HepG2 (cell line): ENCODE measurements at regions not wholly inside any gene's neighbourhood (a gene's known extent, or its start where the extent isn't known, plus 50 kb on each side); places are given as distances from the start of the nearest gene placed in this dataset.

Experiments
- CEBPB ChIP-seq: IDR thresholded peaks from 2 replicates; pipeline ENCODE4 v1.6.1; 2011; ENCODE audit warnings: low read depth, low read length, improper control_type of control experiment, borderline replicate concordance
- EZH2 ChIP-seq: conservative IDR thresholded peaks from 2 replicates; pipeline ENCODE4 v1.6.1; 2012; ENCODE audit warnings: mild to moderate bottlenecking, low read depth, low read length, moderate library complexity
- HNRNPK ChIP-seq: fragments of 200-400 bp; formaldehyde crosslinking; IDR thresholded peaks from 2 replicates; pipeline ENCODE4 v1.6.1; 2018; ENCODE audit warnings: low read length, low read depth, moderate library complexity, mild to moderate bottlenecking; ENCODE audit not compliant: poor library complexity, severe bottlenecking
- MAF1 ChIP-seq: sonication (generic); formaldehyde crosslinking; IDR thresholded peaks from 2 replicates; pipeline ENCODE4 v1.5.0; 2020; ENCODE audit warnings: missing genetic modification reagents, borderline replicate concordance
- MAZ ChIP-seq, 2 experiments: sonication (generic) in 1 of 2; formaldehyde crosslinking in 1 of 2; IDR thresholded peaks; 2 replicates each; pipeline versions ENCODE4 v1.5.0 to v1.6.1; 2012 to 2020; ENCODE audit warnings: low read depth in 2 of 2, mild to moderate bottlenecking in 2 of 2, borderline replicate concordance in 1 of 2, improper control_type of control experiment in 1 of 2, low read length in 1 of 2, missing genetic modification reagents in 1 of 2, moderate library complexity in 1 of 2
- NFRKB ChIP-seq: fragments of 450-650 bp; IDR thresholded peaks from 2 replicates; pipeline ENCODE4 v1.6.1; 2017
- NONO ChIP-seq, 2 experiments: fragments of 450-650 bp in 1 of 2; sonication (generic) in 1 of 2; formaldehyde crosslinking in 1 of 2; IDR thresholded peaks in 1 of 2; conservative IDR thresholded peaks in 1 of 2; 2 replicates each; pipeline versions ENCODE4 v1.6.1 to v1.8.0; 2017 to 2022; ENCODE audit warnings: mild to moderate bottlenecking in 1 of 2, missing genetic modification reagents in 1 of 2, moderate library complexity in 1 of 2
- SP1 ChIP-seq, 2 experiments: fragments of 450-650 bp in 1 of 2; sonication (generic) in 1 of 2; formaldehyde crosslinking in 1 of 2; IDR thresholded peaks; 2 replicates each; pipeline versions ENCODE4 v1.4.0 to v1.6.1; 2016 to 2020; ENCODE audit warnings: missing genetic modification reagents in 1 of 2
- TGIF2 ChIP-seq: IDR thresholded peaks from 2 replicates; pipeline ENCODE4 v1.6.1; 2016; ENCODE audit warnings: control low read depth, missing compliant biosample characterization
- ZNF20 ChIP-seq: sonication (generic); formaldehyde crosslinking; IDR thresholded peaks from 2 replicates; pipeline ENCODE4 v1.4.0; 2020; ENCODE audit warnings: mild to moderate bottlenecking, moderate library complexity, missing genetic modification reagents
- ZNF496 ChIP-seq: sonication (generic); formaldehyde crosslinking; IDR thresholded peaks from 2 replicates; pipeline ENCODE4 v1.8.1; 2023; ENCODE audit warnings: mild to moderate bottlenecking, moderate library complexity, missing genetic modification reagents; ENCODE audit not compliant: insufficient replicate concordance
- TF ChIP-seq, protein P1 (sequence below): sonication (generic); formaldehyde crosslinking; IDR thresholded peaks from 2 replicates; pipeline ENCODE4 v1.5.0; 2020; ENCODE audit warnings: mild to moderate bottlenecking, missing genetic modification reagents, moderate library complexity

DNA sequence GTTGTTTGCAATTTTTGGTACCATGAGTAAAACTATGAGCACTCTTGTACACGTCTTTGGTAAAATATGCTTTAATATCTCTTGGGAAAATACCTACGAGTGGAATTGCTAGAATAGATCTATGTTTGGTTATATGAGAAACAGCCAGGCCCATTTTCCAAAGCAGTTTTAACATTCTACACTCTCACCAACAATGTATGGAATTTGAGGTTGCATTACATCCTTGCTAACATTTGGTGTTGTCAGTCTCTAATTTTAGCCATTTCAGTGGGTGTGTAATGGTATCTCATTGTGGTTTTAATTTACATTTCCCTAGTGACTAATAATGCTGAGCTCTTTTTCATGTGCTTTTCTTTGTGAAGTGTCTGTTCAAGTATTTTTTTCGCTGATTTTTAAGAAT is 118.9 kb upstream of the TCF4 start:
- TF ChIP-seq NONO (IDR thresholded peaks at IDR 0.05) (no peak), NONO (CRISPR knock-in tag; conservative IDR thresholded peaks at IDR 0.05) (no peak), NFRKB (no peak), HNRNPK (no peak), EZH2 (no peak), SP1 (IDR thresholded peaks at IDR 0.05) (no peak), SP1 (CRISPR knock-in tag; IDR thresholded peaks at IDR 0.05) (no peak), ZNF20 (no peak), TGIF2 (CRISPR knock-in tag) (no peak), ZNF496 (CRISPR knock-in tag) (no peak), MAF1 (CRISPR knock-in tag) (no peak), CEBPB (no peak), MAZ (IDR thresholded peaks at IDR 0.05; ENCODE audit: borderline replicate concordance, low read depth, low read length) (no peak), MAZ (CRISPR knock-in tag; IDR thresholded peaks at IDR 0.05; ENCODE audit: low read depth) (no peak)
- TF ChIP-seq, protein P1, sequence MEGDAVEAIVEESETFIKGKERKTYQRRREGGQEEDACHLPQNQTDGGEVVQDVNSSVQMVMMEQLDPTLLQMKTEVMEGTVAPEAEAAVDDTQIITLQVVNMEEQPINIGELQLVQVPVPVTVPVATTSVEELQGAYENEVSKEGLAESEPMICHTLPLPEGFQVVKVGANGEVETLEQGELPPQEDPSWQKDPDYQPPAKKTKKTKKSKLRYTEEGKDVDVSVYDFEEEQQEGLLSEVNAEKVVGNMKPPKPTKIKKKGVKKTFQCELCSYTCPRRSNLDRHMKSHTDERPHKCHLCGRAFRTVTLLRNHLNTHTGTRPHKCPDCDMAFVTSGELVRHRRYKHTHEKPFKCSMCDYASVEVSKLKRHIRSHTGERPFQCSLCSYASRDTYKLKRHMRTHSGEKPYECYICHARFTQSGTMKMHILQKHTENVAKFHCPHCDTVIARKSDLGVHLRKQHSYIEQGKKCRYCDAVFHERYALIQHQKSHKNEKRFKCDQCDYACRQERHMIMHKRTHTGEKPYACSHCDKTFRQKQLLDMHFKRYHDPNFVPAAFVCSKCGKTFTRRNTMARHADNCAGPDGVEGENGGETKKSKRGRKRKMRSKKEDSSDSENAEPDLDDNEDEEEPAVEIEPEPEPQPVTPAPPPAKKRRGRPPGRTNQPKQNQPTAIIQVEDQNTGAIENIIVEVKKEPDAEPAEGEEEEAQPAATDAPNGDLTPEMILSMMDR, result no peak
